Spleen (tissue), 11 donors: ENCODE measurements at regions not wholly inside any gene's neighbourhood (a gene's known extent, or its start where the extent isn't known, plus 50 kb on each side); places are given as distances from the start of the nearest gene placed in this dataset.

Experiments used
- DNase-seq: peaks from one replicate; pipeline ENCODE4 v3.0.0-alpha.2; 2020
- H3K27ac ChIP-seq, 8 donors: fragments of 200-600 bp; sonication (generic) in 7 of 8; 1 replicate in 4 of 8; 2 replicates in 4 of 8; pipeline versions ENCODE4 v1.5.0 to v1.8.0; 2016 to 2021; ENCODE audit warnings: inconsistent platforms in 4 of 8, mild to moderate bottlenecking in 4 of 8, moderate library complexity in 1 of 8
- H3K27me3 ChIP-seq, 7 donors: fragments of 200-600 bp; sonication (generic) in 6 of 7; replicated peaks in 1 of 7; 1 replicate in 4 of 7; 2 replicates in 3 of 7; pipeline versions ENCODE4 v1.5.0 to v1.8.0; 2016 to 2021; ENCODE audit warnings: inconsistent platforms in 3 of 7, mild to moderate bottlenecking in 1 of 7
- H3K36me3 ChIP-seq, 6 donors: fragments of 200-600 bp; sonication (generic) in 5 of 6; 1 replicate in 4 of 6; 2 replicates in 2 of 6; pipeline versions ENCODE4 v1.5.0 to v1.8.0; 2016 to 2021; ENCODE audit warnings: inconsistent platforms in 2 of 6
- H3K4me1 ChIP-seq, 6 donors: fragments of 200-600 bp; sonication (generic) in 5 of 6; 1 replicate in 3 of 6; 2 replicates in 3 of 6; pipeline versions ENCODE4 v1.5.0 to v1.8.0; 2016 to 2021; ENCODE audit warnings: inconsistent platforms in 3 of 6
- H3K4me3 ChIP-seq, 8 donors: fragments of 200-600 bp; sonication (generic) in 7 of 8; 1 replicate in 4 of 8; 2 replicates in 4 of 8; pipeline versions ENCODE4 v1.5.0 to v1.8.0; 2016 to 2021; ENCODE audit warnings: inconsistent platforms in 4 of 8, mild to moderate bottlenecking in 4 of 8, moderate library complexity in 2 of 8
- H3K9me3 ChIP-seq, 8 donors: fragments of 200-600 bp; sonication (generic) in 7 of 8; 1 replicate in 4 of 8; 2 replicates in 4 of 8; pipeline versions ENCODE4 v1.5.0 to v1.8.0; 2016 to 2021; ENCODE audit warnings: inconsistent platforms in 4 of 8
- CTCF ChIP-seq, 11 experiments: fragments of 200-600 bp in 7 of 11; fragments of 450-650 bp in 4 of 11; sonication (generic) in 4 of 11; IDR thresholded peaks in 8 of 11; conservative IDR thresholded peaks in 3 of 11; 1 replicate in 7 of 11; 2 replicates in 4 of 11; pipeline versions ENCODE4 v1.4.0 to v1.8.0; 2016 to 2021; ENCODE audit warnings: antibody characterized with exemption in 11 of 11, inconsistent platforms in 4 of 11, mild to moderate bottlenecking in 1 of 11
- POLR2A ChIP-seq, 3 donors: fragments of 450-650 bp; IDR thresholded peaks; one replicate each; pipeline ENCODE4 v1.5.1; 2017; ENCODE audit warnings: antibody characterized with exemption in 3 of 3, mild to moderate bottlenecking in 1 of 3
- POLR2AphosphoS5 ChIP-seq, 3 donors: sonication (generic); formaldehyde crosslinking; IDR thresholded peaks; one replicate each; pipeline ENCODE4 v1.5.1; 2017; ENCODE audit warnings: antibody characterized with exemption in 3 of 3
- WGBS, 5 donors: extraction: QIAGEN DNeasy Blood & Tissue Kit in 3 of 5; methylation state at CpG; one replicate each; pipeline versions ENCODE4 v1.1.5 to v1.1.7; 2013 to 2018; 5-methylcytosine and 5-hydroxymethylcytosine counted together
- intact Hi-C: fragments of 100-400 bp; cut with DNase I; formaldehyde crosslinking; loops from one replicate; pipeline ENCODE4 v1.15.0; 2023; ENCODE audit warnings: low total_unique reads
- donor health status: healthy with polysubstance abuse.
- donor health status: DM: no; HTN: no; CAD: no; lungs with moderate emphysema.
- donor health status: DM: no; HTN: no; CAD: no.
- donor health status: Bipolar disorder and iron deficiency.
- donor health status: healthy.
- donor health status: DM: no; HTN: no; CAD: no.
- donor health status: DM: yes; HTN: yes; CAD: no.

GRCh38 chr2:234550056-234550455 is 53.2 kb upstream of the ARL4C start:
- Histone ChIP-seq H3K4me1 (peaks cover under 1 to 12% (median 10%) of the 10 kb centered on the region in 6 donors), H3K4me3 (no peak overlapping the region), H3K27ac (no peak overlapping the region), H3K27me3 (peaks cover 0 to 27% (median 2%) of the 10 kb centered on the region in 7 donors), H3K36me3 (no peaks in the 10 kb centered on the region), H3K9me3 (peaks cover 0 to under 1% (median 0%) of the 10 kb centered on the region in 8 donors)
- no peak for TF ChIP-seq CTCF (IDR thresholded peaks at IDR 0.05 in 8 of 11, conservative IDR thresholded peaks at IDR 0.05 in 3 of 11)
- TF ChIP-seq POLR2AphosphoS5 (IDR thresholded peaks at IDR 0.05): no peak
- TF ChIP-seq POLR2A (IDR thresholded peaks at IDR 0.05): no peak
- intact Hi-C loops: loop anchor here (5.0 kb wide), 1 partner anchor 567 kb away; no protein-coding TSS in a partner anchor
- 77 to 87% (median 83%) methylated on average over 7 of the region's 7 CpGs for WGBS, 5 donors
- no peak for DNase-seq

DNA sequence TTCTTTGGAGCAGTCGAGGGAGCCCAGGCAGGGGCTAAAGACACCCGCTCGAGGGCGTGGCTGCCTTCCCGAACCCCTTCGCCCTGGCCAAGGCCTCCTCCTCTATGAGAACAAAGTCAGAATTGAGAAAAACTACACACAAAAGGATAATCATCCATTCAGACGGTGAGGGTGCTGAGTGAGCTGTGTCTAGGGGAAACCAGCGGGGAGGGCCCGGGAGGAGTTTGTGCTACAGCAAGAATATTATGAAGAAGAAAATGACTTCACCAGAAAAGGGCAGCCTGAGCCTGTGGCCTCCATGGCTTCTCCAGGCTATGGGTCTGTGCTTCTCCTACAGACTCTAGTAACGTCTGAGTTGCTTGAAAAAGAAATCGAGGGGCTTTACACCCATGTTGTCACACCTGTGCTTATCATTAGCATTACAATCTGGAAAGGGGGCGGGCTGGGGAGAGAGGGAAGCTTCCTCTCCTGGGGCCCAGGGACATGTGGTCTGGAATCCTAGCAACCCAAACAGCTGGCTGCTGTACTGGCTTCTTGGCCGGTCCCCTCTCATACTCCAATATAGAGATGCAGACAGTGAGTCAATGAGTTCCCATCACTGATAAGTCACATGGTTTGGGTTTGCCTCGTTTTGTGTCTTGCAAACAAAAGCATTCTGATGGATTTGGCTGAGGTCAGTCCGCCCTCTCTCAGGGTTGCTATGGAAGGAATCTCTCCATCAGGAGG is 52.0 kb upstream of the ARL4C start:
- intact Hi-C loops: no loop called here
- H3K4me1 ChIP-seq: peaks cover 2 to 15% (median 13%) of the 10 kb centered on the region in 6 donors
- no peak overlapping the region for H3K27ac ChIP-seq
- H3K9me3 ChIP-seq: no peaks in the 10 kb centered on the region
- H3K27me3 ChIP-seq: peaks cover 0 to 27% (median 5%) of the 10 kb centered on the region in 7 donors
- WGBS, 5 donors: 79 to 83% (median 81%) methylated on average over 15 of the region's 15 CpGs
- no peak for DNase-seq
- H3K36me3 ChIP-seq: no peaks in the 10 kb centered on the region
- no peak for TF ChIP-seq POLR2A (IDR thresholded peaks at IDR 0.05)
- no peak for TF ChIP-seq POLR2AphosphoS5 (IDR thresholded peaks at IDR 0.05)
- TF ChIP-seq CTCF (IDR thresholded peaks at IDR 0.05 in 8 of 11, conservative IDR thresholded peaks at IDR 0.05 in 3 of 11): no peak
- H3K4me3 ChIP-seq: no peak overlapping the region

- TF ChIP-seq POLR2A (IDR thresholded peaks at IDR 0.05) (no peak), CTCF (IDR thresholded peaks at IDR 0.05 in 8 of 11, conservative IDR thresholded peaks at IDR 0.05 in 3 of 11) (no peak), POLR2AphosphoS5 (IDR thresholded peaks at IDR 0.05) (no peak)
- Histone ChIP-seq H3K36me3 (no peaks in the 10 kb centered on the region), H3K27me3 (peaks cover 0 to 27% (median 5%) of the 10 kb centered on the region in 7 donors), H3K9me3 (no peaks in the 10 kb centered on the region), H3K4me3 (no peak overlapping the region), H3K27ac (no peak overlapping the region), H3K4me1 (peaks cover 2 to 15% (median 13%) of the 10 kb centered on the region in 6 donors)
- intact Hi-C loops: no loop called here
- 77 to 89% (median 88%) methylated on average over 3 of the region's 3 CpGs for WGBS, 5 donors
- no peak for DNase-seq
Observed at GRCh38 chr2:234546770-234547169, 49.9 kb upstream of the ARL4C start.
